ENCODE measurements at regions not wholly inside any gene's neighbourhood (a gene's known extent, or its start where the extent isn't known, plus 50 kb on each side); places are given as distances from the start of the nearest gene placed in this dataset.

DNA sequence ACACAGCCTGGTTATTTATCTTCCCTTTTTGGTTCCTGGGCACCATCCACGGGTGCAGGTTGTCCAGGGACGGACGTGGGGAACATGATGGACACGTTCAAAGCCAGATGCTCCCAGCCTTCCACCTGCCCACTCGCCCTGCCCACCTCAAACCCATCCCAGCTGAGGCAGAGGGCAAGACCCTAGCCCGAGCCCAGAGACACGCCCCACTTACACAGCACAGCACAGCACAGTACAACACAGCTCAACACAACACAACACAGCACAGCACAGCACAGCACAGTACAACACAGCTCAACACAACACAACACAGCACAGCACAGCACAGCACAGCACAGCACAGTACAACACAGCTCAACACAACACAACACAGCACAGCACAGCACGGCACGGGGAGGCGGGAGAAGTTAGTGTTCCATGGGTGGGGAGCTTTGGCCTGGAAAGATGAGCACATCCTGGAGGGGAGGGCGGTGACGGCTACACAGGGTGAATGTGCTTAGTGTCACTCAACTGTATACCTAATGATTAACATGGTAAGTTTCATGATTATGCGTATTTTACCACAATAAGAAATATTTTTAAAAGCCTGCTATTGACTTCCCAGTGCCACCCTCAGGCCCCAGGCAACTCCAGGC lies 1507.5 kb downstream of the BRD1 start:
- Histone ChIP-seq H2BK120ac (ENCODE audit: low read depth, low read length) (no peak overlapping the region), H3K27me3 (ENCODE audit: control insufficient read depth in 3 of 3, insufficient read depth in 3 of 3, low read depth in 1 of 3, low read length in 3 of 3) (no peaks in the 10 kb centered on the region), H2BK5ac (ENCODE audit: low read length) (no peak overlapping the region), H4K8ac (ENCODE audit: low read depth, low read length) (no peak overlapping the region), H3K36me3 (replicated peaks in 1 of 2; ENCODE audit: control insufficient read depth in 2 of 2, insufficient read depth in 2 of 2, low read length in 2 of 2) (no peaks in the 10 kb centered on the region), H3K79me1 (ENCODE audit: low read depth, low read length) (no peaks in the 10 kb centered on the region), H4K91ac (ENCODE audit: low read depth, low read length, poor library complexity) (no peak overlapping the region), H2AFZ (ENCODE audit: low read length) (no peak overlapping the region), H2AK5ac (ENCODE audit: low read depth, low read length) (peak overlapping the region; percentile 64), H3K27ac (replicated peaks; ENCODE audit: low read length) (no peak overlapping the region), H3K18ac (ENCODE audit: low read length) (peak overlapping the region; percentile 73), H3K14ac (ENCODE audit: low read length) (peak overlapping the region; percentile 49), H3K4me2 (ENCODE audit: insufficient read depth, low read length, poor library complexity, severe bottlenecking) (no peak overlapping the region), H3K23ac (ENCODE audit: low read depth, low read length, poor library complexity) (no peak overlapping the region), H2BK15ac (ENCODE audit: low read length) (no peak overlapping the region), H3K4me3 (ENCODE audit: low read length in 2 of 2) (no peak overlapping the region), H3K9me3 (replicated peaks in 1 of 2; ENCODE audit: control insufficient read depth in 2 of 2, insufficient read depth in 1 of 2, low read depth in 1 of 2, low read length in 2 of 2) (peaks cover 0 to 9% of the 10 kb centered on the region in 2 donors), H3K4ac (ENCODE audit: low read length) (no peak overlapping the region), H3K9ac (ENCODE audit: low read depth, low read length, poor library complexity) (peak overlapping the region; percentile 12), H3K4me1 (ENCODE audit: control insufficient read depth in 2 of 2, insufficient read depth in 1 of 2, low read depth in 1 of 2, low read length in 2 of 2) (peaks cover 0 to 7% of the 10 kb centered on the region in 2 donors), H2BK12ac (ENCODE audit: low read length) (peak overlapping the region; percentile 32)
- WGBS, 2 donors (ENCODE audit: extremely low coverage in 2 of 2, insufficient read length in 2 of 2, insufficient replicate concordance in 1 of 2): no CpG with 5 or more reads among the region's 13 CpGs
- DNase-seq (ENCODE audit: low spot score): no peak

DNA sequence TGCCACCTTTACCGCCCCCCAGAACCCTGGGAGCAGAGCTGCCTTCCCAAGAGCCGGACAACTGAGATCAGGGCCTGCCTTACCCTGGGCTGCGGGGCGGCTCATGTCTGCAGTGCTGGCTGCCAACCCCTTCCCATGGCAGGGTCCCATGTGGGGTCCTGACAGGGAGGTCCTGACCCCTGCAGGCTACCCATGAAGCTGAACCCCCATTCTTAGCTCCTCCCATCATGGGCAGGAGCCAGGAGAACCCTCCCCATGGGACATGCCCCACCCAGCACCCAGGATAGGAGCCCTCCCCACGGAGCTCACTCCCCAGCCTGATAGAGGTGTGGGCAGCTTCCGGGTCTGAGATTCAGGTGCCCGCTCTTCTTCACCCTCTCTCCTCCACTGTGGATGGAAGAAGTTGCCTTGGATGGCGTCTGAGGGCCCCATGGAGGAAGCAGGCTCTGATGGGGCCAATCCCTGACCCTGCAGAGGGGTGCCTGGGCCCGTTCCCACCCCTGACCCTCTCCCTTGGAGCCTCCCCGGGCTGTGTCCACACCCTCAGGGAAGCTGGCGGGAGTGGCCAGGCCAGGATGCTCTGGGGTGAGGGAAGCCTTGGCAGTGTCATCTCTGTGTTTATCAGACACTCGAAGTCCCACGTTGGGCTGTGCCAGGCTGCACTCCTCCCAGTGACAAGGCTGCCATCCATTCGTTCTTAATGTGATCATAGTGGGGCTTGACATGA lies 1508.2 kb downstream of the BRD1 start:
- H3K79me1 ChIP-seq (ENCODE audit: low read depth, low read length): no peaks in the 10 kb centered on the region
- H2BK15ac ChIP-seq (ENCODE audit: low read length): no peak overlapping the region
- peak overlapping the region; percentile 41 for H3K18ac ChIP-seq (ENCODE audit: low read length)
- no peak overlapping the region for H4K8ac ChIP-seq (ENCODE audit: low read depth, low read length)
- DNase-seq (ENCODE audit: low spot score): no peak
- peak overlapping the region; percentile 61 for H2AK5ac ChIP-seq (ENCODE audit: low read depth, low read length)
- no peak overlapping the region for H3K23ac ChIP-seq (ENCODE audit: low read depth, low read length, poor library complexity)
- peaks cover 0 to 7% of the 10 kb centered on the region in 2 donors for H3K4me1 ChIP-seq (ENCODE audit: control insufficient read depth in 2 of 2, insufficient read depth in 1 of 2, low read depth in 1 of 2, low read length in 2 of 2)
- H2BK120ac ChIP-seq (ENCODE audit: low read depth, low read length): no peak overlapping the region
- no peak overlapping the region for H3K14ac ChIP-seq (ENCODE audit: low read length)
- no CpG with 5 or more reads among the region's 14 CpGs for WGBS, 2 donors (ENCODE audit: extremely low coverage in 2 of 2, insufficient read length in 2 of 2, insufficient replicate concordance in 1 of 2)
- H3K4me3 ChIP-seq (ENCODE audit: low read length in 2 of 2): no peak overlapping the region
- H3K4me2 ChIP-seq (ENCODE audit: insufficient read depth, low read length, poor library complexity, severe bottlenecking): no peak overlapping the region
- H3K9ac ChIP-seq (ENCODE audit: low read depth, low read length, poor library complexity): no peak overlapping the region
- no peak overlapping the region for H3K27ac ChIP-seq (replicated peaks; ENCODE audit: low read length)
- H3K9me3 ChIP-seq (replicated peaks in 1 of 2; ENCODE audit: control insufficient read depth in 2 of 2, insufficient read depth in 1 of 2, low read depth in 1 of 2, low read length in 2 of 2): peaks cover 0 to 6% of the 10 kb centered on the region in 2 donors
- no peaks in the 10 kb centered on the region for H3K36me3 ChIP-seq (replicated peaks in 1 of 2; ENCODE audit: control insufficient read depth in 2 of 2, insufficient read depth in 2 of 2, low read length in 2 of 2)
- no peak overlapping the region for H4K91ac ChIP-seq (ENCODE audit: low read depth, low read length, poor library complexity)
- no peak overlapping the region for H2AFZ ChIP-seq (ENCODE audit: low read length)
- no peak overlapping the region for H2BK5ac ChIP-seq (ENCODE audit: low read length)
- H3K4ac ChIP-seq (ENCODE audit: low read length): no peak overlapping the region
- H3K27me3 ChIP-seq (ENCODE audit: control insufficient read depth in 3 of 3, insufficient read depth in 3 of 3, low read depth in 1 of 3, low read length in 3 of 3): no peaks in the 10 kb centered on the region
- H2BK12ac ChIP-seq (ENCODE audit: low read length): peak overlapping the region; percentile 32

DNA sequence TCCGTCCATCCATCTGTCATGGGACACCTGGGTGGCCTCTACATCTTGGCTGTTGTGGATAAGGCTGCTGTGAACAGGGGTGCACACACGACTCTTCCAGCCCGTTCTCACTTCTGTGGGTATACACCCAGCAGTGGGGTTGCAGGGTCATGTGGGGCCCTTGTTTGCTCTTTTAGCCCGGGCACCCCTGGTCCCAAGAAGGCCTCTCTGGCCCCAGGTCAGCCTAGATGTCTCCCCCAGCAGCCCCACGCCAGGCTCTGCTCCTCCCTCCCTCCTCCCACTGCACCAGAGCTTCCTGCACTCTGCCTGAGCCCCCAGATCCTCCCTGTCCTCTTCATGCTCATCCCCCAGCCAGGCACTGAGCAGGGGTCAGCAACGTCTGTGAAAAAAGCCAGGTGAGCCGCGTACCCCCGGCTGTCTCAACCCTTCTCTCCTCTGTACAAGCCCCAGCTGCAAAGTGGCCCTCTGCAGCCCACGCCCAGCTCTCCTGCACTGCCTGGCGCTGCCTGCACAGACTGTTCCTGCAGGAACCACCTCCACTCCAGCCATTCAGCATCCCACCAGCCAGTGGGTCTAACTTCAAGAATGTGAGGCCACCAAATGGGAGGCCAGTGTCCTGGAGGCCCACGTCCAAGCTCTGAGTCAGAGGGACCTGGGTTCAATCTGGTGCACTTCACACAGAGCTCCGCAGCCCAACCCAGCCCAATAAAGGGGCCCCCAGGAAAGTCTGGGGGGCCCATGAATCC lies 1508.9 kb downstream of the BRD1 start:
- WGBS, 2 donors (ENCODE audit: extremely low coverage in 2 of 2, insufficient read length in 2 of 2, insufficient replicate concordance in 1 of 2): no CpG with 5 or more reads among the region's 13 CpGs
- Histone ChIP-seq H2BK15ac (ENCODE audit: low read length) (no peak overlapping the region), H3K18ac (ENCODE audit: low read length) (peak overlapping the region; percentile 30), H3K27ac (replicated peaks; ENCODE audit: low read length) (no peak overlapping the region), H3K27me3 (ENCODE audit: control insufficient read depth in 3 of 3, insufficient read depth in 3 of 3, low read depth in 1 of 3, low read length in 3 of 3) (no peaks in the 10 kb centered on the region), H3K9ac (ENCODE audit: low read depth, low read length, poor library complexity) (no peak overlapping the region), H3K4me3 (ENCODE audit: low read length in 2 of 2) (no peak overlapping the region), H2BK12ac (ENCODE audit: low read length) (no peak overlapping the region), H2AK5ac (ENCODE audit: low read depth, low read length) (no peak overlapping the region), H3K14ac (ENCODE audit: low read length) (no peak overlapping the region), H3K9me3 (replicated peaks in 1 of 2; ENCODE audit: control insufficient read depth in 2 of 2, insufficient read depth in 1 of 2, low read depth in 1 of 2, low read length in 2 of 2) (peaks cover 0 to 2% of the 10 kb centered on the region in 2 donors), H4K91ac (ENCODE audit: low read depth, low read length, poor library complexity) (no peak overlapping the region), H2AFZ (ENCODE audit: low read length) (no peak overlapping the region), H2BK120ac (ENCODE audit: low read depth, low read length) (no peak overlapping the region), H3K36me3 (replicated peaks in 1 of 2; ENCODE audit: control insufficient read depth in 2 of 2, insufficient read depth in 2 of 2, low read length in 2 of 2) (no peaks in the 10 kb centered on the region), H2BK5ac (ENCODE audit: low read length) (no peak overlapping the region), H3K4ac (ENCODE audit: low read length) (no peak overlapping the region), H3K79me1 (ENCODE audit: low read depth, low read length) (no peaks in the 10 kb centered on the region), H4K8ac (ENCODE audit: low read depth, low read length) (no peak overlapping the region), H3K23ac (ENCODE audit: low read depth, low read length, poor library complexity) (no peak overlapping the region), H3K4me1 (ENCODE audit: control insufficient read depth in 2 of 2, insufficient read depth in 1 of 2, low read depth in 1 of 2, low read length in 2 of 2) (peaks cover 0 to 7% of the 10 kb centered on the region in 2 donors), H3K4me2 (ENCODE audit: insufficient read depth, low read length, poor library complexity, severe bottlenecking) (no peak overlapping the region)
- no peak for DNase-seq (ENCODE audit: low spot score)

DNA sequence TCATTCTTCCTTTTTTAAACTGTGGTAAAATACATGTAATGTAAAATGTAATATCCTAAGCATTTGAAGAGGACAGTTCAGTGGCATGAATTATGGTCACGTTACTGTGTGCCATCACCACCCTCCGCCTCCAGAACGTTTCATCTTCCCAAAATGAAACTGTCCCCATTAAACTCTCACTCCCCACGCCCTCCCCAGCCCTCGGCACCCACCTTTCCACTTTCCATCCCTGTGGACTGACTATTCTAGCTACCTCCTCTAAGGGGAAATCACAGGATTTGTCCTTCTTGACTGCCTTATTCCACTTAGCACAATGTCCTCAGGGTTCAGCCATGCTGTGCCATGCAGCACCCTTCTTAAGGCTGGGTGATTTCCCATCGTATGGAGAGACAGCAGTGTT lies 1509.5 kb downstream of the BRD1 start:
- H2AFZ ChIP-seq (ENCODE audit: low read length): no peak overlapping the region
- H3K9me3 ChIP-seq (replicated peaks in 1 of 2; ENCODE audit: control insufficient read depth in 2 of 2, insufficient read depth in 1 of 2, low read depth in 1 of 2, low read length in 2 of 2): no peaks in the 10 kb centered on the region
- no peak overlapping the region for H2BK12ac ChIP-seq (ENCODE audit: low read length)
- DNase-seq (ENCODE audit: low spot score): no peak
- H2BK120ac ChIP-seq (ENCODE audit: low read depth, low read length): no peak overlapping the region
- H3K27ac ChIP-seq (replicated peaks; ENCODE audit: low read length): no peak overlapping the region
- H3K4ac ChIP-seq (ENCODE audit: low read length): no peak overlapping the region
- H4K91ac ChIP-seq (ENCODE audit: low read depth, low read length, poor library complexity): no peak overlapping the region
- no peak overlapping the region for H3K4me3 ChIP-seq (ENCODE audit: low read length in 2 of 2)
- WGBS, 2 donors (ENCODE audit: extremely low coverage in 2 of 2, insufficient read length in 2 of 2, insufficient replicate concordance in 1 of 2): no CpG with 5 or more reads among the region's 6 CpGs
- no peak overlapping the region for H4K8ac ChIP-seq (ENCODE audit: low read depth, low read length)
- no peak overlapping the region for H2AK5ac ChIP-seq (ENCODE audit: low read depth, low read length)
- no peak overlapping the region for H3K18ac ChIP-seq (ENCODE audit: low read length)
- no peak overlapping the region for H3K23ac ChIP-seq (ENCODE audit: low read depth, low read length, poor library complexity)
- H3K27me3 ChIP-seq (ENCODE audit: control insufficient read depth in 3 of 3, insufficient read depth in 3 of 3, low read depth in 1 of 3, low read length in 3 of 3): no peaks in the 10 kb centered on the region
- H2BK5ac ChIP-seq (ENCODE audit: low read length): no peak overlapping the region
- H3K4me1 ChIP-seq (ENCODE audit: control insufficient read depth in 2 of 2, insufficient read depth in 1 of 2, low read depth in 1 of 2, low read length in 2 of 2): peaks cover 0 to 7% of the 10 kb centered on the region in 2 donors
- no peak overlapping the region for H3K14ac ChIP-seq (ENCODE audit: low read length)
- no peak overlapping the region for H3K4me2 ChIP-seq (ENCODE audit: insufficient read depth, low read length, poor library complexity, severe bottlenecking)
- H3K36me3 ChIP-seq (replicated peaks in 1 of 2; ENCODE audit: control insufficient read depth in 2 of 2, insufficient read depth in 2 of 2, low read length in 2 of 2): no peaks in the 10 kb centered on the region
- H2BK15ac ChIP-seq (ENCODE audit: low read length): no peak overlapping the region
- no peaks in the 10 kb centered on the region for H3K79me1 ChIP-seq (ENCODE audit: low read depth, low read length)
- H3K9ac ChIP-seq (ENCODE audit: low read depth, low read length, poor library complexity): no peak overlapping the region
